K562 (cell line): ENCODE measurements at regions not wholly inside any gene's neighbourhood (a gene's known extent, or its start where the extent isn't known, plus 50 kb on each side); places are given as distances from the start of the nearest gene placed in this dataset.

Source experiments
- AFF1 ChIP-seq, 2 experiments: fragments of 450-650 bp; IDR thresholded peaks; 2 replicates each; pipeline ENCODE4 v1.6.1; 2018; ENCODE audit warnings: mild to moderate bottlenecking in 2 of 2, low read depth in 1 of 2; ENCODE audit not compliant: partially characterized antibody in 2 of 2
- CBFB ChIP-seq: sonication (generic); formaldehyde crosslinking; IDR thresholded peaks from 2 replicates; pipeline ENCODE4 v1.4.0; 2020; ENCODE audit warnings: mild to moderate bottlenecking, missing genetic modification reagents
- HEY1 ChIP-seq: fragments of 250-450 bp; sonication (Bioruptor Pico); IDR thresholded peaks from 2 replicates; pipeline ENCODE4 v1.5.0; 2020; ENCODE audit warnings: mild to moderate bottlenecking, moderate library complexity, borderline replicate concordance
- NR4A1 ChIP-seq, 2 experiments: fragments of 250-450 bp in 1 of 2; fragments of 450-650 bp in 1 of 2; sonication (Bioruptor Pico) in 1 of 2; IDR thresholded peaks; 2 replicates each; pipeline versions ENCODE4 v1.4.0 to v1.6.1; 2016 to 2020; ENCODE audit warnings: mild to moderate bottlenecking in 2 of 2, missing compliant biosample characterization in 1 of 2, missing genetic modification characterization in 1 of 2, moderate library complexity in 1 of 2
- NRF1 ChIP-seq, 2 experiments: fragments of 450-650 bp; IDR thresholded peaks in 1 of 2; conservative IDR thresholded peaks in 1 of 2; 2 replicates each; pipeline ENCODE4 v1.6.1; 2014; ENCODE audit warnings: mild to moderate bottlenecking in 2 of 2
- TFAM ChIP-seq: fragments of 250-450 bp; sonication (Bioruptor Pico); conservative IDR thresholded peaks from 2 replicates; pipeline ENCODE4 v1.5.0; 2021; ENCODE audit warnings: mild to moderate bottlenecking, moderate library complexity
- TRIM25 ChIP-seq: fragments of 450-650 bp; IDR thresholded peaks from 2 replicates; pipeline ENCODE4 v1.7.0; 2016; ENCODE audit warnings: borderline replicate concordance
- ZNF140 ChIP-seq: fragments of 250-450 bp; sonication (Bioruptor Pico); IDR thresholded peaks from 2 replicates; pipeline ENCODE4 v1.8.0; 2021; ENCODE audit warnings: moderate library complexity, mild to moderate bottlenecking, inconsistent platforms

GRCh38 chr5:60360355-60360754 is 339.6 kb downstream of the DEPDC1B start (continued):
- TF ChIP-seq NRF1 (conservative IDR thresholded peaks at IDR 0.05 in 1 of 2, IDR thresholded peaks at IDR 0.05 in 1 of 2) (no peak), HEY1 (no peak), ZNF140 (CRISPR knock-in tag) (no peak), CBFB (no peak), AFF1 (IDR thresholded peaks at IDR 0.05; ENCODE audit: low read depth in 1 of 2, partially characterized antibody in 2 of 2) (no peak), TRIM25 (no peak), NR4A1 (CRISPR knock-in tag; IDR thresholded peaks at IDR 0.05) (no peak), NR4A1 (tag; IDR thresholded peaks at IDR 0.05) (no peak), TFAM (CRISPR knock-in tag) (no peak)
